Prostate gland (tissue), 2 donors: ENCODE measurements at regions not wholly inside any gene's neighbourhood (a gene's known extent, or its start where the extent isn't known, plus 50 kb on each side); places are given as distances from the start of the nearest gene placed in this dataset.

Experiments used
- DNase-seq: peaks from one replicate; pipeline ENCODE4 v3.0.0-alpha.2; 2019; ENCODE audit warnings: low spot score
- H3K27ac ChIP-seq, 2 donors: fragments of 200-600 bp; sonication (generic); 2 replicates each; pipeline ENCODE4 v1.5.1; 2017 to 2019
- H3K27me3 ChIP-seq: fragments of 200-600 bp; sonication (generic); replicated peaks from 2 replicates; pipeline ENCODE4 v1.5.1; 2019; ENCODE audit not compliant: insufficient read depth
- H3K36me3 ChIP-seq, 2 donors: fragments of 200-600 bp; sonication (generic); 1 replicate in 1 of 2; 2 replicates in 1 of 2; pipeline versions ENCODE4 v1.5.1 to v1.8.1; 2017 to 2019
- H3K4me1 ChIP-seq: fragments of 200-600 bp; sonication (generic); replicated peaks from 2 replicates; pipeline ENCODE4 v1.5.1; 2019
- H3K4me3 ChIP-seq, 2 donors: fragments of 200-600 bp; sonication (generic); 2 replicates each; pipeline ENCODE4 v1.5.1; 2017 to 2019
- H3K9me3 ChIP-seq: fragments of 200-600 bp; sonication (generic); 2 replicates; pipeline ENCODE4 v1.5.1; 2017
- POLR2A ChIP-seq: fragments of 450-650 bp; IDR thresholded peaks from one replicate; pipeline ENCODE4 v1.6.1; 2016; ENCODE audit warnings: antibody characterized with exemption, mild to moderate bottlenecking
- POLR2AphosphoS5 ChIP-seq: sonication (generic); formaldehyde crosslinking; IDR thresholded peaks from one replicate; pipeline ENCODE4 v1.6.1; 2017; ENCODE audit warnings: antibody characterized with exemption
- WGBS: methylation state at CpG from one replicate; pipeline ENCODE4 v1.1.5; 2018; 5-methylcytosine and 5-hydroxymethylcytosine counted together
- intact Hi-C: fragments of 100-400 bp; cut with DNase I; formaldehyde crosslinking; loops from one replicate; pipeline ENCODE4 v1.14.2; 2022
- TF ChIP-seq, protein P1 (sequence below), 4 experiments: fragments of 200-600 bp in 2 of 4; fragments of 450-650 bp in 2 of 4; sonication (generic) in 2 of 4; IDR thresholded peaks; 1 replicate in 3 of 4; 2 replicates in 1 of 4; pipeline ENCODE4 v1.5.1; 2016 to 2019; ENCODE audit warnings: antibody characterized with exemption in 4 of 4, mild to moderate bottlenecking in 2 of 4, moderate library complexity in 2 of 4

- no peaks in the 10 kb centered on the region for H3K36me3 ChIP-seq
- TF ChIP-seq, protein P1, sequence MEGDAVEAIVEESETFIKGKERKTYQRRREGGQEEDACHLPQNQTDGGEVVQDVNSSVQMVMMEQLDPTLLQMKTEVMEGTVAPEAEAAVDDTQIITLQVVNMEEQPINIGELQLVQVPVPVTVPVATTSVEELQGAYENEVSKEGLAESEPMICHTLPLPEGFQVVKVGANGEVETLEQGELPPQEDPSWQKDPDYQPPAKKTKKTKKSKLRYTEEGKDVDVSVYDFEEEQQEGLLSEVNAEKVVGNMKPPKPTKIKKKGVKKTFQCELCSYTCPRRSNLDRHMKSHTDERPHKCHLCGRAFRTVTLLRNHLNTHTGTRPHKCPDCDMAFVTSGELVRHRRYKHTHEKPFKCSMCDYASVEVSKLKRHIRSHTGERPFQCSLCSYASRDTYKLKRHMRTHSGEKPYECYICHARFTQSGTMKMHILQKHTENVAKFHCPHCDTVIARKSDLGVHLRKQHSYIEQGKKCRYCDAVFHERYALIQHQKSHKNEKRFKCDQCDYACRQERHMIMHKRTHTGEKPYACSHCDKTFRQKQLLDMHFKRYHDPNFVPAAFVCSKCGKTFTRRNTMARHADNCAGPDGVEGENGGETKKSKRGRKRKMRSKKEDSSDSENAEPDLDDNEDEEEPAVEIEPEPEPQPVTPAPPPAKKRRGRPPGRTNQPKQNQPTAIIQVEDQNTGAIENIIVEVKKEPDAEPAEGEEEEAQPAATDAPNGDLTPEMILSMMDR (IDR thresholded peaks at IDR 0.05), result no peak
- TF ChIP-seq POLR2AphosphoS5, result no peak
- no peak for TF ChIP-seq POLR2A
- H3K4me3 ChIP-seq, result no peak overlapping the region
- H3K27ac ChIP-seq, result no peak overlapping the region
- no peak for DNase-seq
- intact Hi-C loops, result no loop called here
- 30% methylated on average over 11 of the region's 11 CpGs for WGBS
- H3K4me1 ChIP-seq, result no peaks in the 10 kb centered on the region
- H3K9me3 ChIP-seq, result no peaks in the 10 kb centered on the region
- H3K27me3 ChIP-seq, result no peaks in the 10 kb centered on the region
Observed at GRCh38 chr11:45091563-45092403, 54.7 kb upstream of the PRDM11 start.

- no peak for DNase-seq
- Histone ChIP-seq H3K27ac (no peak overlapping the region), H3K4me1 (no peaks in the 10 kb centered on the region), H3K27me3 (no peaks in the 10 kb centered on the region), H3K4me3 (no peak overlapping the region), H3K36me3 (no peaks in the 10 kb centered on the region), H3K9me3 (no peaks in the 10 kb centered on the region)
- 67% methylated on average over 5 of the region's 5 CpGs for WGBS
- TF ChIP-seq, protein P1 (IDR thresholded peaks at IDR 0.05), result no peak
- TF ChIP-seq POLR2AphosphoS5 (no peak), POLR2A (no peak)
- intact Hi-C loops, result no loop called here
Observed at GRCh38 chr11:45092404-45092785, 54.0 kb upstream of the PRDM11 start.

GRCh38 chr11:45092901-45093760, 53.3 kb upstream of the PRDM11 start:
- intact Hi-C loops, result no loop called here
- H3K27me3 ChIP-seq, result no peaks in the 10 kb centered on the region
- WGBS, result 81% methylated on average over 15 of the region's 15 CpGs
- no peak overlapping the region for H3K27ac ChIP-seq
- H3K36me3 ChIP-seq, result no peaks in the 10 kb centered on the region
- no peak for DNase-seq
- H3K4me1 ChIP-seq, result no peaks in the 10 kb centered on the region
- no peaks in the 10 kb centered on the region for H3K9me3 ChIP-seq
- TF ChIP-seq, protein P1 (IDR thresholded peaks at IDR 0.05), result no peak
- TF ChIP-seq POLR2AphosphoS5 (no peak), POLR2A (no peak)
- no peak overlapping the region for H3K4me3 ChIP-seq

DNA sequence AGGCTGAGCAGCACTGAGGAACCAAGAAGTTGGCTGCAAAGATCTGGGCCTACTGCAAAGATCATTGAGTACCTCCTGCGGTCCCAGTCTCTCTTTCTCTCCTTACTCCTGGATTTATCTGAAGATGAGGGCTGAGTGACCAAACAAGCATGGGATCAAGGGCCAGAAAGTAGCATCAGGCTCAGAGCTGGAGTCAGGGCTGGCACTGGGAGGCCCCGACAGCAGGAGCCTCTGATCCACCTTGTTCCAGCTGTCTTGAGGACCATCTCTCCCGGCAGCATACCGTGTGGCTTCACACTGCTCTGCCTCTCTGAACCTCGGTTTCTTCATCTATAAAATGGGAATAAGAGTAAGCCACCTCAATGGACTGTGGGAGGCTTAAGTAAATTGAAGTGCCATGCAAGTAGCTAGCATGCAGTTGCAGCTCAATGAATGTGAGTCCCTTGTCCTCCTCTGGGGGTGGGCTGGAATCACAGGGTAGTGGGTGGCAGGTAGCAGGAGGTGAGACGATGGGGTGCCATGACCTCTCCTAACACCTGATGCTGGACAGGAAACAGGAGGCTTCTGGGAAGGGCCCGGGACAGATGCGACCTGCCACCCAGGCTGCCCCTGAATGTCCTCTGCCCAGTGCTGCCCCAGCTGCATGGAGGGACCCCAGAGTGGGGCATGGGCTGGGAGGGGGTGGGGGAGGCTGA, 52.5 kb upstream of the PRDM11 start:
- TF ChIP-seq POLR2A (no peak), POLR2AphosphoS5 (no peak)
- TF ChIP-seq, protein P1 (IDR thresholded peaks at IDR 0.05), result no peak
- intact Hi-C loops, result no loop called here
- Histone ChIP-seq H3K4me3 (no peak overlapping the region), H3K36me3 (no peaks in the 10 kb centered on the region), H3K27ac (no peak overlapping the region), H3K9me3 (no peaks in the 10 kb centered on the region), H3K4me1 (no peaks in the 10 kb centered on the region), H3K27me3 (no peaks in the 10 kb centered on the region)
- WGBS, result 91% methylated on average over 7 of the region's 8 CpGs
- DNase-seq, result no peak
